Hypothalamus (tissue), 51 donors: ENCODE measurements at regions not wholly inside any gene's neighbourhood (a gene's known extent, or its start where the extent isn't known, plus 50 kb on each side); places are given as distances from the start of the nearest gene placed in this dataset.

Experiments used
- DNase-seq, 51 donors: peaks; one replicate each; lab custom pipeline; 2025; lab: John Stamatoyannopoulos, UW

GRCh38 chr10:90635111-90635765 lies 222.6 kb downstream of the HTR7 start:
- DNase-seq, result no peak

- DNase-seq, result no peak
Measured at GRCh38 chr10:90640756-90641155, 217.1 kb downstream of the HTR7 start.

DNA sequence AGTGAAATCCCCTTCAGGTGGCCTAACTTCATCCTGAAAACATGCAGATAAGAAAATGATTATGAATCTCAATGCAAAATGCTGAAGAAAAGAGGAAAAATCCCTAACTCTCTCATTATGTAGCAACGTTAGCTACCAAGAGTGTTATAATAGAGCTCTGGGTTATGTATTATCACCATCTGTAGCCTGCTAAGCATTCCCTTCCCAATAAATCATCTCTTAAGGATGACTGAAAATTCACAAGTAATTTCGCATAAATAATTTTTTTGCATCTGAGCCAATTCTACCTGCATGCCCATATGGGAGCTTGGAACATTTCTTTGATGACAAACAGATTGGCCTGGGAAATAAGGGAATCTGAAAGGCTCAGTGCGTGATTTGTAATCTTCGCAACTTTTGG lies 216.1 kb downstream of the HTR7 start:
- DNase-seq, result no peak

DNA sequence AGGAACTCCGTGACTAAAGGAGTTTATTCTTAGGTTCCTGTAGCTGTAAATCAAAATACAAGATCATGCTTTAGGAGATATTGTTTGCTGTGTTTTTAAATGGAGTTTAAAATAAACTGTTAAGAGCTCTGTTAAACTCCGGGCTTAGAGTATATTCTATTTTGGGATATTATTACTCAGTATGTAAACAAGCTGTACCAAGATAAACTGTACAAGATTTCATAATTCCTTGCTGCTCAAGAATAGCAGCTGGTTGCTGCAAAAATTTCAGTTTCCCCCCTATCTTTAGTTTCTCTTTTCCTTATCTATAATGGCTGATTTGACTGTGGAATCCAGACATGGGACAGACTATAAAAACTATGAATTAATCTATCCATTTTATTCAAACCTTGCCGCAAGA lies 215.7 kb downstream of the HTR7 start:
- DNase-seq, result no peak

DNA sequence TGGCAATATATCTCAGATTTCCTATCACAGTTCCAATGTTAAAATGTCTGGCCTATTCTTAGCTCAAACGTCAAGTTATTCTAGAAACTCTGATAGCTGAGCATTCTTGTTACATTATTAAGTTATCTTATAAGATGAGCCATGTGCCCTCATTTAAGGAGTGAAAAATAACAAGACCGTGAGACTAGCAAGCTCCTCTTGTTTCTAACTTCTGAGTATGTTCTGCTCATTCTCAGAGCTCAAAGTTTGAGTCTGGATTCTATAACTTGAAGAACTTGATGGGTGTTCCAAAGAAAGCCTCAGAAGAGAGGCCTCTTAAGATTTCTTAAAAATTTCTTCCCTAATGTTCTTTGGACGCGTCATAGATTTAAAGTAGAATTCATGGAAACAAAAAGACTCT lies 215.2 kb downstream of the HTR7 start:
- no peak for DNase-seq

DNA sequence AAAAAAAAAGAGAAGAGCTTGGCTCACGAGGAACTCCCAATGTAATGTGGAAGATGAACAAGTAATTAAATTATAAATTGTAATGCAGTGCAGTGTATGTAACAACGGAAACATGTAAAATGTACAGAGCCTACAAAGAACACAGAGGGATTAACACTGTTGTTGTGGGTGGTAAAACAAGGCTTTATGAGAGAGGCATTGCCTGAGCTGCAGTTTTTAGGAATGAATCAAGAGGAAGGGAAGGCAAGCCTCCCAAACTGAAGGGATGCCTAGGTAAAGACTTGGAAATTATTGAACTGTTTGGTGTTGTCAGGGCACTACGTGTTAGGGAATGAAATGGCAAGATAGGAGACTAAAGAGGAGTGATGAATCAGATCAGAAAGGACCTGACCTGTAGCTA lies 213.7 kb downstream of the HTR7 start:
- DNase-seq, result no peak

DNA sequence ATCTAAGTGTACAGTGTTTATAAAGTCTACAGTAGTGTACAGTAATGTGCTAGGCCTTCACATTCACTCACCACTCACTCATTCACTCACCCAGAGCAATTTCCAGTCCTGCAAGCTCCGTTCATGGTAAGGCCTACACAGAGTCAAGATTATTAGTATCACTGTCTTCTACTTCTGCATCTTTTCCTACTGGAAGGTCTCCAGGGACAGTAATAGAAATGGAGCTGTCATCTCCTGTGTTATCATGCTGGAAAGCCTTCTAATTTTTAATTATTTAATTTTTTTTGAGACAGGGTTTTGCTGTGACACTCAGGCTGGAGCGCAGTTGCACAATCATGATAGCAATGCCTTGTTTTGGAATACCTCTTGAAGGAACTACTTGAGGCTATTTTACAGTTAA lies 207.0 kb downstream of the HTR7 start:
- no peak for DNase-seq

DNA sequence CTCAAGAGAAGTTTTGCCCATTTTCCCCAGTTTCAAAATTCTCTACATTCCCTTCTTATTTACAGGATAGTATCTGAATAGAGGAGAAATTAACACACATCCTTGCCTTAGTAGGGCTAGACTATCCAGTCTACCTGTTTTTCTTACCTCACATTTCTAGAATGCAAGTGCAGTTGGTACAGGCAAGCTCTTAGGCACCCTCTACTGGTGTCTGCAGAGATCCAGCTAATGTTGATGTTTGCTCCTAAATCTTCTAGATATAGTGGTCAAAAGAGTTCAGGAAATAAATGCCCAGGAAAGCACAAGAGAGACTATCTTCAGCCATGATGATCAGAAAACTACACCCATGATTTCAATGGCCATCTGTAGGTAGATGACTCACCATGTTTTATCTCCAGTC lies 205.3 kb downstream of the HTR7 start:
- no peak for DNase-seq

- no peak for DNase-seq
Measured at GRCh38 chr10:90658791-90659190, 199.0 kb downstream of the HTR7 start.

DNA sequence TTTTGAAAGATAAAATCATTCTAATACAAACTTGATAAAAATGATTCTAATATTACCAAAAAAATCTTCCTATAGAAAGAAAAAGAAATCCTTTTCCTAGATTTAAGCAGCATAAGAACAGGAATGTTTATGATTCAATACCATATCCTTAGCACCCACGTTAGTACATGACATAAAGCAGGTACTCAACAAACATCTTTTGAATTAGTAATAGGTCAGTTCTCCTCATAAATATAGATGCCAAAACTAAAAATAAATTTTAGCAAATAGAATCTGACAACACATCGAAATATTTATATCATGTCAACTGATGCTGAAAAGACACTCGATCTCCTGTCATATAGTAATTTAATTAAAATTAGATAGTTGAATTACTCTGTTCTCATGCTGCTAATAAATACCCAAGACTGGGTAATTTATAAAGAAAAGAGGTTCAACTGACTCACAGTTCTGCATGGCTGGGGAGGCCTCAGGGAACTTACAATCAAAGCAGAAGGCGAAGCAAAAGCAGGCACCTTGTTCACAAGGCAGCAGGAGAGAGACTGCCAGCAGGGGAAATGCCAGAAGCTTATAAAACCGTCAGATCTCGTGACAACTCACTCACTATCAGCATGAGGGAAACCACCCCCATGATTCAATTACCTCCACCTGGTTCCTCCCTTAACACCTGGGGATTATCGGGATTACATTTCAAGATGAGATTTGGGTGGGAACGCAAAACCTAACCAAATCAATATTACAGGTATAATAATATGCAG lies 191.8 kb downstream of the HTR7 start:
- DNase-seq, result no peak

- no peak for DNase-seq
Measured at GRCh38 chr10:90674461-90674860, 183.4 kb downstream of the HTR7 start.

DNA sequence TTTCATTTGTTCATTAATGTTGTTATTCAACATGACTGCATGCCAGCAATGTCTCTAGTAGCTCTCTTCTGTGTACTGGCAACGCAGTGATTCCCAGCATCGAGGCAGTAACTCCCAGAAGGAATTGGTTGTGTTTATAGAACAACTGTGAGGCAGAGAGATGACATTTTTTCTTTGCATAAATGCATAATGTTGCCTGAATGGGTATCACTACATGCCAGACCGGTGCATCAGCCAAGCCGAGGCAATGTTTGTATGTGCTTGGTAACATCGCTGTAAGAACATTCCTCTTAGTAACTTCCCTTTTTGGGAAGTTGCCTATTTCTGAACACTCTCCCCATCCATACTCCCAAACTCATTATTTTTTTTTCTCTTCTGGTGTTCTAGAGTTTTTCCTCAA lies 182.9 kb downstream of the HTR7 start:
- no peak for DNase-seq

GRCh38 chr10:90675621-90676020 lies 182.2 kb downstream of the HTR7 start:
- no peak for DNase-seq
